H1 (cell line): ENCODE measurements at regions not wholly inside any gene's neighbourhood (a gene's known extent, or its start where the extent isn't known, plus 50 kb on each side); places are given as distances from the start of the nearest gene placed in this dataset.

ENCODE experiments used
- CTCF ChIA-PET: fragments of 300-600 bp; sonication (Branson Sonifier 250); formaldehyde crosslinking; loops from one replicate; lab custom pipeline; 2021; ENCODE audit not compliant: partially characterized antibody; lab: Charles Lee
- POLR2A ChIA-PET: fragments of 300-600 bp; sonication (Branson Sonifier 250); formaldehyde crosslinking; loops from one replicate; lab custom pipeline; 2021; ENCODE audit warnings: inconsistent platforms; ENCODE audit not compliant: partially characterized antibody; lab: Charles Lee
- DNase-seq, 2 experiments: peaks; one replicate each; pipeline versions ENCODE4 v3.0.0 to v3.0.0-alpha.2; 2010 to 2022; ENCODE audit warnings: low spot score in 2 of 2, low read depth in 1 of 2, mixed read lengths in 1 of 2
- FAIRE-seq: peaks from 2 replicates; lab custom pipeline; 2011; peaks lifted over from hg19 to GRCh38; lab: Jason Lieb, UNC
- H2AFZ ChIP-seq: 2 replicates; pipeline ENCODE4 v1.8.1; 2012; ENCODE audit warnings: low read length, inconsistent platforms
- H2AK5ac ChIP-seq: 2 replicates; pipeline ENCODE4 v1.6.1; 2013; ENCODE audit warnings: low read depth, low read length
- H2BK120ac ChIP-seq: replicated peaks from 2 replicates; pipeline ENCODE3; 2013; ENCODE audit warnings: low read depth, low read length, inconsistent platforms
- H2BK12ac ChIP-seq: 2 replicates; pipeline ENCODE4 v1.6.1; 2013; ENCODE audit warnings: low read depth, low read length
- H2BK15ac ChIP-seq: 2 replicates; pipeline ENCODE4 v1.6.1; 2013; ENCODE audit warnings: low read length
- H2BK20ac ChIP-seq: 2 replicates; pipeline ENCODE4 v1.6.1; 2013; ENCODE audit warnings: low read length
- H2BK5ac ChIP-seq: 2 replicates; pipeline ENCODE4 v1.6.1; 2013; ENCODE audit warnings: low read depth, low read length
- H3K14ac ChIP-seq: 2 replicates; pipeline ENCODE4 v1.6.1; 2013; ENCODE audit warnings: inconsistent platforms; ENCODE audit not compliant: insufficient read length
- H3K18ac ChIP-seq: 2 replicates; pipeline ENCODE4 v1.6.1; 2013; ENCODE audit warnings: low read length; ENCODE audit errors: extremely low read depth
- H3K23ac ChIP-seq: 2 replicates; pipeline ENCODE4 v1.6.1; 2013; ENCODE audit warnings: inconsistent platforms; ENCODE audit not compliant: insufficient read length
- H3K23me2 ChIP-seq: 2 replicates; pipeline ENCODE4 v1.6.1; 2013; ENCODE audit warnings: low read depth, low read length
- H3K27ac ChIP-seq: 2 replicates; pipeline ENCODE4 v1.6.1; 2011; ENCODE audit warnings: low read depth, low read length, inconsistent platforms
- H3K27me3 ChIP-seq, 4 experiments: replicated peaks in 1 of 4; 1 replicate in 1 of 4; 2 replicates in 3 of 4; pipeline versions ENCODE4 v1.6.1 to v1.8.1; 2011 to 2013; ENCODE audit warnings: low read length in 3 of 4, mild to moderate bottlenecking in 3 of 4, inconsistent platforms in 2 of 4, mixed read lengths in 2 of 4, moderate library complexity in 1 of 4; ENCODE audit not compliant: control insufficient read depth in 3 of 4, insufficient read depth in 3 of 4; ENCODE audit errors: extremely low read depth in 1 of 4
- H3K36me3 ChIP-seq, 4 experiments: 2 replicates each; pipeline versions ENCODE4 v1.6.1 to v1.8.1; 2011 to 2013; ENCODE audit warnings: mild to moderate bottlenecking in 4 of 4, low read length in 3 of 4, moderate library complexity in 2 of 4, control low read depth in 1 of 4, inconsistent platforms in 1 of 4; ENCODE audit not compliant: insufficient read depth in 4 of 4, control insufficient read depth in 2 of 4
- H3K4ac ChIP-seq: replicated peaks from 2 replicates; pipeline ENCODE3; 2013; ENCODE audit warnings: low read length, low read depth, mixed read lengths, inconsistent platforms; ENCODE audit not compliant: insufficient read length
- H3K4me1 ChIP-seq, 4 experiments: replicated peaks in 1 of 4; 1 replicate in 1 of 4; 2 replicates in 3 of 4; pipeline versions ENCODE4 v1.6.1 to v1.8.1; 2011 to 2013; ENCODE audit warnings: low read length in 3 of 4, inconsistent platforms in 2 of 4, mixed read lengths in 1 of 4; ENCODE audit not compliant: insufficient read depth in 4 of 4, control insufficient read depth in 3 of 4
- H3K4me2 ChIP-seq, 2 experiments: 2 replicates each; pipeline versions ENCODE4 v1.6.1 to v1.8.1; 2011 to 2013; ENCODE audit warnings: low read depth in 2 of 2, low read length in 2 of 2, control low read depth in 1 of 2, inconsistent platforms in 1 of 2, mild to moderate bottlenecking in 1 of 2; ENCODE audit not compliant: insufficient read depth in 1 of 2
- H3K4me3 ChIP-seq, 4 experiments: fragments of 200-600, 300-600 bp in 1 of 4; sonication (generic), shearing (Covaris generic), sonication (Bioruptor Twin) in 1 of 4; 2 replicates each; pipeline versions ENCODE4 v1.5.1 to v1.8.1; 2011 to 2016; ENCODE audit warnings: low read length in 4 of 4, low read depth in 3 of 4, control low read depth in 2 of 4, inconsistent platforms in 2 of 4, mild to moderate bottlenecking in 2 of 4, mixed read lengths in 1 of 4, moderate library complexity in 1 of 4; ENCODE audit not compliant: insufficient read depth in 2 of 4; ENCODE audit errors: extremely low read depth in 1 of 4
- H3K56ac ChIP-seq: replicated peaks from 2 replicates; pipeline ENCODE3; 2013; ENCODE audit warnings: low read depth, mild to moderate bottlenecking, mixed read lengths, low read length, inconsistent platforms; ENCODE audit not compliant: insufficient read length
- H3K79me1 ChIP-seq: 2 replicates; pipeline ENCODE4 v1.6.1; 2013; ENCODE audit warnings: low read depth, low read length, control low read depth
- H3K79me2 ChIP-seq, 2 experiments: 2 replicates each; pipeline versions ENCODE4 v1.6.1 to v1.8.1; 2012 to 2013; ENCODE audit warnings: low read length in 2 of 2, mild to moderate bottlenecking in 2 of 2, inconsistent platforms in 1 of 2; ENCODE audit not compliant: insufficient read depth in 2 of 2, control insufficient read depth in 1 of 2
- H3K9ac ChIP-seq, 4 experiments: replicated peaks in 1 of 4; 1 replicate in 1 of 4; 2 replicates in 3 of 4; pipeline versions ENCODE4 v1.6.1 to v1.8.1; 2011 to 2013; ENCODE audit warnings: low read depth in 3 of 4, low read length in 3 of 4, control low read depth in 2 of 4, mild to moderate bottlenecking in 2 of 4, moderate library complexity in 2 of 4, inconsistent platforms in 1 of 4; ENCODE audit errors: extremely low read depth in 1 of 4
- H3K9me3 ChIP-seq, 2 experiments: 2 replicates each; pipeline versions ENCODE4 v1.6.1 to v1.8.1; 2012 to 2013; ENCODE audit warnings: mild to moderate bottlenecking in 2 of 2, moderate library complexity in 2 of 2, control low read depth in 1 of 2, inconsistent platforms in 1 of 2, low read depth in 1 of 2, low read length in 1 of 2, mixed read lengths in 1 of 2; ENCODE audit not compliant: insufficient read depth in 2 of 2
- H4K20me1 ChIP-seq, 2 experiments: replicated peaks in 1 of 2; 2 replicates each; pipeline versions ENCODE3 to v1.8.1; 2011 to 2013; ENCODE audit warnings: inconsistent platforms in 2 of 2, low read length in 2 of 2, mild to moderate bottlenecking in 1 of 2; ENCODE audit not compliant: insufficient read depth in 2 of 2, control insufficient read depth in 1 of 2
- H4K5ac ChIP-seq: 2 replicates; pipeline ENCODE4 v1.6.1; 2013; ENCODE audit warnings: low read length, low read depth, mixed read lengths, inconsistent platforms; ENCODE audit not compliant: insufficient read length
- H4K8ac ChIP-seq: 2 replicates; pipeline ENCODE4 v1.8.0; 2013; ENCODE audit warnings: mild to moderate bottlenecking, moderate library complexity, low read length, inconsistent platforms; ENCODE audit not compliant: insufficient read depth; ENCODE audit errors: extremely low read depth
- H4K91ac ChIP-seq: replicated peaks from 2 replicates; pipeline ENCODE3; 2013; ENCODE audit warnings: low read length, mixed read lengths, inconsistent platforms; ENCODE audit not compliant: insufficient read length
- BACH1 ChIP-seq: IDR thresholded peaks from 2 replicates; pipeline ENCODE4 v1.6.1; 2012; ENCODE audit warnings: low read length, improper control_type of control experiment
- CHD1 ChIP-seq: IDR thresholded peaks from 2 replicates; pipeline ENCODE4 v1.6.1; 2012; ENCODE audit warnings: low read depth, low read length, improper control_type of control experiment
- MAFK ChIP-seq: IDR thresholded peaks from 2 replicates; pipeline ENCODE4 v1.6.1; 2012; ENCODE audit warnings: low read depth, mild to moderate bottlenecking, improper control_type of control experiment, low read length

GRCh38 chr6:139449611-139450000 is 75.2 kb upstream of the CITED2 start:
- H2BK5ac ChIP-seq, result no peak overlapping the region
- H3K27ac ChIP-seq, result no peak overlapping the region
- CTCF ChIA-PET, result no interaction called here

More at GRCh38 chr6:139449611-139450000, 75.2 kb upstream of the CITED2 start:
- Histone ChIP-seq H3K4ac (no peak overlapping the region), H3K9me3 (no peaks in the 10 kb centered on the region), H4K5ac (no peak overlapping the region), H4K8ac (no peak overlapping the region), H3K79me2 (no peaks in the 10 kb centered on the region), H4K20me1 (no peaks in the 10 kb centered on the region)
- no peak for FAIRE-seq
- POLR2A ChIA-PET, result no interaction called here
- no peak for TF ChIP-seq CHD1
- TF ChIP-seq BACH1, result peak; percentile 94
- peak; percentile 95 for TF ChIP-seq MAFK
- TF ChIP-seq, all 59 proteins: peak for 2
- Histone ChIP-seq H3K23me2 (no peaks in the 10 kb centered on the region), H3K79me1 (no peaks in the 10 kb centered on the region), H2BK15ac (no peak overlapping the region), H2BK120ac (no peak overlapping the region), H2BK12ac (no peak overlapping the region), H3K4me1 (peaks cover 0 to 2% (median 0%) of the 10 kb centered on the region in 4 experiments; a peak in 2 of 7 replicates), H3K18ac (no peak overlapping the region), H2AK5ac (no peak overlapping the region), H3K9ac (no peak overlapping the region), H3K4me2 (no peak overlapping the region), H3K36me3 (no peaks in the 10 kb centered on the region), H3K14ac (no peak overlapping the region), H3K4me3 (no peak overlapping the region), H3K27me3 (no peaks in the 10 kb centered on the region), H3K23ac (no peak overlapping the region), H2AFZ (no peak overlapping the region), H4K91ac (no peak overlapping the region), H2BK20ac (no peak overlapping the region), H3K56ac (no peak overlapping the region)
- DNase-seq, result no peak
